ENCODE measurements at regions not wholly inside any gene's neighbourhood (a gene's known extent, or its start where the extent isn't known, plus 50 kb on each side); places are given as distances from the start of the nearest gene placed in this dataset.

GRCh38 chr13:46996316-46997030 lies 99.6 kb upstream of the HTR2A start:
- peaks cover 0 to 7% (median 4%) of the 10 kb centered on the region in 5 donors for H3K4me1 ChIP-seq (ENCODE audit: control insufficient read depth in 5 of 5, insufficient read depth in 5 of 5, low read length in 5 of 5)
- H3K9ac ChIP-seq (ENCODE audit: low read length in 5 of 5), result no peak overlapping the region
- no peaks in the 10 kb centered on the region for H3K27me3 ChIP-seq (ENCODE audit: control insufficient read depth in 5 of 5, insufficient read depth in 4 of 5, low read length in 5 of 5)
- H3K36me3 ChIP-seq (ENCODE audit: control insufficient read depth in 5 of 5, insufficient read depth in 5 of 5, low read length in 5 of 5), result no peaks in the 10 kb centered on the region
- H3K27ac ChIP-seq (ENCODE audit: low read depth, low read length), result no peak overlapping the region
- H3K9me3 ChIP-seq (ENCODE audit: control insufficient read depth in 5 of 5, low read length in 5 of 5), result no peaks in the 10 kb centered on the region
- H3K4me3 ChIP-seq (ENCODE audit: low read depth in 1 of 5, low read length in 5 of 5), result no peak overlapping the region

GRCh38 chr13:46995874-46996273 lies 99.0 kb upstream of the HTR2A start:
- H3K27ac ChIP-seq (ENCODE audit: low read depth, low read length), result no peak overlapping the region
- H3K27me3 ChIP-seq (ENCODE audit: control insufficient read depth in 5 of 5, insufficient read depth in 4 of 5, low read length in 5 of 5), result no peaks in the 10 kb centered on the region
- H3K4me3 ChIP-seq (ENCODE audit: low read depth in 1 of 5, low read length in 5 of 5), result no peak overlapping the region
- no peaks in the 10 kb centered on the region for H3K9me3 ChIP-seq (ENCODE audit: control insufficient read depth in 5 of 5, low read length in 5 of 5)
- H3K4me1 ChIP-seq (ENCODE audit: control insufficient read depth in 5 of 5, insufficient read depth in 5 of 5, low read length in 5 of 5), result peaks cover 0 to 7% (median 4%) of the 10 kb centered on the region in 5 donors
- no peak overlapping the region for H3K9ac ChIP-seq (ENCODE audit: low read length in 5 of 5)
- H3K36me3 ChIP-seq (ENCODE audit: control insufficient read depth in 5 of 5, insufficient read depth in 5 of 5, low read length in 5 of 5), result no peaks in the 10 kb centered on the region

- Histone ChIP-seq H3K36me3 (ENCODE audit: control insufficient read depth in 5 of 5, insufficient read depth in 5 of 5, low read length in 5 of 5) (no peaks in the 10 kb centered on the region), H3K4me1 (ENCODE audit: control insufficient read depth in 5 of 5, insufficient read depth in 5 of 5, low read length in 5 of 5) (peaks cover 0 to 7% (median 4%) of the 10 kb centered on the region in 5 donors), H3K9ac (ENCODE audit: low read length in 5 of 5) (no peak overlapping the region), H3K27me3 (ENCODE audit: control insufficient read depth in 5 of 5, insufficient read depth in 4 of 5, low read length in 5 of 5) (no peaks in the 10 kb centered on the region), H3K4me3 (ENCODE audit: low read depth in 1 of 5, low read length in 5 of 5) (no peak overlapping the region), H3K9me3 (ENCODE audit: control insufficient read depth in 5 of 5, low read length in 5 of 5) (no peaks in the 10 kb centered on the region), H3K27ac (ENCODE audit: low read depth, low read length) (no peak overlapping the region)
Measured at GRCh38 chr13:46994492-46994891, 97.6 kb upstream of the HTR2A start.

- no peak overlapping the region for H3K9ac ChIP-seq (ENCODE audit: low read length in 5 of 5)
- no peak overlapping the region for H3K27ac ChIP-seq (ENCODE audit: low read depth, low read length)
- H3K36me3 ChIP-seq (ENCODE audit: control insufficient read depth in 5 of 5, insufficient read depth in 5 of 5, low read length in 5 of 5), result no peaks in the 10 kb centered on the region
- H3K9me3 ChIP-seq (ENCODE audit: control insufficient read depth in 5 of 5, low read length in 5 of 5), result no peaks in the 10 kb centered on the region
- no peaks in the 10 kb centered on the region for H3K27me3 ChIP-seq (ENCODE audit: control insufficient read depth in 5 of 5, insufficient read depth in 4 of 5, low read length in 5 of 5)
- no peak overlapping the region for H3K4me3 ChIP-seq (ENCODE audit: low read depth in 1 of 5, low read length in 5 of 5)
- peaks cover 0 to 7% (median 4%) of the 10 kb centered on the region in 5 donors for H3K4me1 ChIP-seq (ENCODE audit: control insufficient read depth in 5 of 5, insufficient read depth in 5 of 5, low read length in 5 of 5)
Measured at GRCh38 chr13:46992383-46992952, 95.6 kb upstream of the HTR2A start.

GRCh38 chr13:46983881-46984280 lies 87.0 kb upstream of the HTR2A start:
- no peaks in the 10 kb centered on the region for H3K4me1 ChIP-seq (ENCODE audit: control insufficient read depth in 5 of 5, insufficient read depth in 5 of 5, low read length in 5 of 5)
- no peak overlapping the region for H3K4me3 ChIP-seq (ENCODE audit: low read depth in 1 of 5, low read length in 5 of 5)
- no peaks in the 10 kb centered on the region for H3K27me3 ChIP-seq (ENCODE audit: control insufficient read depth in 5 of 5, insufficient read depth in 4 of 5, low read length in 5 of 5)
- no peak overlapping the region for H3K9ac ChIP-seq (ENCODE audit: low read length in 5 of 5)
- no peaks in the 10 kb centered on the region for H3K36me3 ChIP-seq (ENCODE audit: control insufficient read depth in 5 of 5, insufficient read depth in 5 of 5, low read length in 5 of 5)
- no peak overlapping the region for H3K27ac ChIP-seq (ENCODE audit: low read depth, low read length)
- no peaks in the 10 kb centered on the region for H3K9me3 ChIP-seq (ENCODE audit: control insufficient read depth in 5 of 5, low read length in 5 of 5)

GRCh38 chr13:46982856-46983582 lies 86.2 kb upstream of the HTR2A start:
- H3K4me1 ChIP-seq (ENCODE audit: control insufficient read depth in 5 of 5, insufficient read depth in 5 of 5, low read length in 5 of 5), result no peaks in the 10 kb centered on the region
- H3K27ac ChIP-seq (ENCODE audit: low read depth, low read length), result no peak overlapping the region
- no peaks in the 10 kb centered on the region for H3K9me3 ChIP-seq (ENCODE audit: control insufficient read depth in 5 of 5, low read length in 5 of 5)
- no peaks in the 10 kb centered on the region for H3K27me3 ChIP-seq (ENCODE audit: control insufficient read depth in 5 of 5, insufficient read depth in 4 of 5, low read length in 5 of 5)
- no peak overlapping the region for H3K9ac ChIP-seq (ENCODE audit: low read length in 5 of 5)
- H3K4me3 ChIP-seq (ENCODE audit: low read depth in 1 of 5, low read length in 5 of 5), result no peak overlapping the region
- H3K36me3 ChIP-seq (ENCODE audit: control insufficient read depth in 5 of 5, insufficient read depth in 5 of 5, low read length in 5 of 5), result no peaks in the 10 kb centered on the region

- Histone ChIP-seq H3K4me1 (ENCODE audit: control insufficient read depth in 5 of 5, insufficient read depth in 5 of 5, low read length in 5 of 5) (peaks cover 0 to 4% (median 0%) of the 10 kb centered on the region in 5 donors), H3K9ac (ENCODE audit: low read length in 5 of 5) (no peak overlapping the region), H3K27me3 (ENCODE audit: control insufficient read depth in 5 of 5, insufficient read depth in 4 of 5, low read length in 5 of 5) (no peaks in the 10 kb centered on the region), H3K4me3 (ENCODE audit: low read depth in 1 of 5, low read length in 5 of 5) (no peak overlapping the region), H3K36me3 (ENCODE audit: control insufficient read depth in 5 of 5, insufficient read depth in 5 of 5, low read length in 5 of 5) (no peaks in the 10 kb centered on the region), H3K27ac (ENCODE audit: low read depth, low read length) (no peak overlapping the region), H3K9me3 (ENCODE audit: control insufficient read depth in 5 of 5, low read length in 5 of 5) (peaks cover 0 to 13% (median 8%) of the 10 kb centered on the region in 5 donors)
Measured at GRCh38 chr13:46975173-46975572, 78.3 kb upstream of the HTR2A start.

- Histone ChIP-seq H3K4me1 (ENCODE audit: control insufficient read depth in 5 of 5, insufficient read depth in 5 of 5, low read length in 5 of 5) (no peaks in the 10 kb centered on the region), H3K9ac (ENCODE audit: low read length in 5 of 5) (no peak overlapping the region), H3K27me3 (ENCODE audit: control insufficient read depth in 5 of 5, insufficient read depth in 4 of 5, low read length in 5 of 5) (no peaks in the 10 kb centered on the region), H3K9me3 (ENCODE audit: control insufficient read depth in 5 of 5, low read length in 5 of 5) (no peaks in the 10 kb centered on the region), H3K27ac (ENCODE audit: low read depth, low read length) (no peak overlapping the region), H3K4me3 (ENCODE audit: low read depth in 1 of 5, low read length in 5 of 5) (no peak overlapping the region), H3K36me3 (ENCODE audit: control insufficient read depth in 5 of 5, insufficient read depth in 5 of 5, low read length in 5 of 5) (no peaks in the 10 kb centered on the region)
Measured at GRCh38 chr13:46968450-46968849, 71.6 kb upstream of the HTR2A start.

GRCh38 chr13:46964789-46965527 lies 68.1 kb upstream of the HTR2A start:
- Histone ChIP-seq H3K27ac (ENCODE audit: low read depth, low read length) (no peak overlapping the region), H3K9me3 (ENCODE audit: control insufficient read depth in 5 of 5, low read length in 5 of 5) (no peaks in the 10 kb centered on the region), H3K9ac (ENCODE audit: low read length in 5 of 5) (no peak overlapping the region), H3K27me3 (ENCODE audit: control insufficient read depth in 5 of 5, insufficient read depth in 4 of 5, low read length in 5 of 5) (no peaks in the 10 kb centered on the region), H3K36me3 (ENCODE audit: control insufficient read depth in 5 of 5, insufficient read depth in 5 of 5, low read length in 5 of 5) (no peaks in the 10 kb centered on the region), H3K4me3 (ENCODE audit: low read depth in 1 of 5, low read length in 5 of 5) (no peak overlapping the region), H3K4me1 (ENCODE audit: control insufficient read depth in 5 of 5, insufficient read depth in 5 of 5, low read length in 5 of 5) (no peaks in the 10 kb centered on the region)

- Histone ChIP-seq H3K9ac (ENCODE audit: low read length in 5 of 5) (no peak overlapping the region), H3K27ac (ENCODE audit: low read depth, low read length) (no peak overlapping the region), H3K27me3 (ENCODE audit: control insufficient read depth in 5 of 5, insufficient read depth in 4 of 5, low read length in 5 of 5) (no peaks in the 10 kb centered on the region), H3K36me3 (ENCODE audit: control insufficient read depth in 5 of 5, insufficient read depth in 5 of 5, low read length in 5 of 5) (no peaks in the 10 kb centered on the region), H3K4me1 (ENCODE audit: control insufficient read depth in 5 of 5, insufficient read depth in 5 of 5, low read length in 5 of 5) (no peaks in the 10 kb centered on the region), H3K4me3 (ENCODE audit: low read depth in 1 of 5, low read length in 5 of 5) (no peak overlapping the region), H3K9me3 (ENCODE audit: control insufficient read depth in 5 of 5, low read length in 5 of 5) (no peaks in the 10 kb centered on the region)
Measured at GRCh38 chr13:46963904-46964303, 67.1 kb upstream of the HTR2A start.

All from subcutaneous abdominal adipose tissue (tissue), 5 donors.